ENCODE measurements at regions not wholly inside any gene's neighbourhood (a gene's known extent, or its start where the extent isn't known, plus 50 kb on each side); places are given as distances from the start of the nearest gene placed in this dataset.

- no peaks in the 10 kb centered on the region for H4K20me1 ChIP-seq (ENCODE audit: insufficient read depth)
- no peak overlapping the region for H3K9ac ChIP-seq
- H3K79me2 ChIP-seq (ENCODE audit: insufficient read depth), result no peaks in the 10 kb centered on the region
- H3K27me3 ChIP-seq (ENCODE audit: insufficient read depth), result no peaks in the 10 kb centered on the region
- no peaks in the 10 kb centered on the region for H3K36me3 ChIP-seq (replicated peaks in 1 of 2; ENCODE audit: control insufficient read depth in 1 of 2, insufficient read depth in 2 of 2, low read length in 1 of 2)
- no peaks in the 10 kb centered on the region for H3K9me3 ChIP-seq
- no peak overlapping the region for H2AFZ ChIP-seq (ENCODE audit: low read depth)
- CTCF ChIA-PET, result no interaction called here
- DNase-seq, result no peak
- H3K4me3 ChIP-seq (ENCODE audit: low read depth in 2 of 2, low read length in 1 of 2), result no peak overlapping the region
- H3K4me1 ChIP-seq (ENCODE audit: control insufficient read depth in 1 of 2, insufficient read depth in 2 of 2, low read depth in 1 of 2, low read length in 1 of 2), result no peaks in the 10 kb centered on the region
- no peaks in the 10 kb centered on the region for H3K9me2 ChIP-seq
- no peaks in the 10 kb centered on the region for H3F3A ChIP-seq (replicated peaks; ENCODE audit: insufficient read depth)
- POLR2A ChIA-PET, result no interaction called here
- no peak overlapping the region for H3K4me2 ChIP-seq
- TF ChIP-seq FOXJ3 (CRISPR knock-in tag; IDR thresholded peaks at IDR 0.05) (no peak), ELF1 (IDR thresholded peaks at IDR 0.05) (no peak), USF1 (IDR thresholded peaks at IDR 0.05; ENCODE audit: borderline replicate concordance, low read depth) (no peak), MAX (IDR thresholded peaks at IDR 0.05; ENCODE audit: low read depth) (no peak), TAF1 (IDR thresholded peaks at IDR 0.05; ENCODE audit: borderline replicate concordance, low read depth, low read length) (no peak), MXI1 (IDR thresholded peaks at IDR 0.05; ENCODE audit: low read depth, low read length) (no peak), TCF12 (IDR thresholded peaks at IDR 0.05) (no peak), RAD21 (IDR thresholded peaks at IDR 0.05; ENCODE audit: low read length) (no peak), JUND (IDR thresholded peaks at IDR 0.05) (no peak), RCOR1 (IDR thresholded peaks at IDR 0.05; ENCODE audit: low read length) (no peak), GABPA (IDR thresholded peaks at IDR 0.05; ENCODE audit: low read depth) (no peak), PBX3 (IDR thresholded peaks at IDR 0.05) (no peak)
- H3K27ac ChIP-seq (ENCODE audit: low read depth in 2 of 2, low read length in 1 of 2), result no peak overlapping the region
Observed at GRCh38 chr5:136492587-136492986, 127.2 kb upstream of the TRPC7 start.

GRCh38 chr5:136491806-136492205 lies 126.5 kb upstream of the TRPC7 start:
- no peaks in the 10 kb centered on the region for H3K36me3 ChIP-seq (replicated peaks in 1 of 2; ENCODE audit: control insufficient read depth in 1 of 2, insufficient read depth in 2 of 2, low read length in 1 of 2)
- no peak overlapping the region for H3K27ac ChIP-seq (ENCODE audit: low read depth in 2 of 2, low read length in 1 of 2)
- no peaks in the 10 kb centered on the region for H3K4me1 ChIP-seq (ENCODE audit: control insufficient read depth in 1 of 2, insufficient read depth in 2 of 2, low read depth in 1 of 2, low read length in 1 of 2)
- TF ChIP-seq FOXJ3 (CRISPR knock-in tag; IDR thresholded peaks at IDR 0.05) (no peak), JUND (IDR thresholded peaks at IDR 0.05) (no peak), POLR2AphosphoS5 (IDR thresholded peaks at IDR 0.05; ENCODE audit: low read depth, low read length) (no peak), RAD21 (IDR thresholded peaks at IDR 0.05; ENCODE audit: low read length) (no peak), SIN3A (IDR thresholded peaks at IDR 0.05; ENCODE audit: borderline replicate concordance, low read depth, low read length) (no peak), TCF12 (IDR thresholded peaks at IDR 0.05) (no peak), TEAD4 (IDR thresholded peaks at IDR 0.05; ENCODE audit: borderline replicate concordance, insufficient read depth) (no peak), CTCF (IDR thresholded peaks at IDR 0.05) (no peak), RCOR1 (IDR thresholded peaks at IDR 0.05; ENCODE audit: low read length) (no peak), USF2 (IDR thresholded peaks at IDR 0.05; ENCODE audit: borderline replicate concordance, low read depth, low read length) (no peak), YY1 (IDR thresholded peaks at IDR 0.05; ENCODE audit: low read depth) (no peak), USF1 (IDR thresholded peaks at IDR 0.05; ENCODE audit: borderline replicate concordance, low read depth) (no peak), EZH2phosphoT487 (IDR thresholded peaks at IDR 0.05; ENCODE audit: borderline replicate concordance, low read depth) (no peak), NFIC (IDR thresholded peaks at IDR 0.05; ENCODE audit: borderline replicate concordance) (no peak), SMC3 (IDR thresholded peaks at IDR 0.05; ENCODE audit: low read depth, low read length) (no peak)
- H2AFZ ChIP-seq (ENCODE audit: low read depth), result no peak overlapping the region
- no peaks in the 10 kb centered on the region for H3K79me2 ChIP-seq (ENCODE audit: insufficient read depth)
- DNase-seq, result no peak
- H4K20me1 ChIP-seq (ENCODE audit: insufficient read depth), result no peaks in the 10 kb centered on the region
- H3F3A ChIP-seq (replicated peaks; ENCODE audit: insufficient read depth), result no peaks in the 10 kb centered on the region
- POLR2A ChIA-PET, result no interaction called here
- H3K4me2 ChIP-seq, result no peak overlapping the region
- H3K9me2 ChIP-seq, result no peaks in the 10 kb centered on the region
- 55% methylated on average over 3 of the region's 3 CpGs for WGBS (ENCODE audit: low lambda C conversion rate)
- H3K9me3 ChIP-seq, result no peaks in the 10 kb centered on the region
- CTCF ChIA-PET, result no interaction called here
- no peak overlapping the region for H3K9ac ChIP-seq
- H3K27me3 ChIP-seq (ENCODE audit: insufficient read depth), result no peaks in the 10 kb centered on the region
- no peak overlapping the region for H3K4me3 ChIP-seq (ENCODE audit: low read depth in 2 of 2, low read length in 1 of 2)

Measured in SK-N-SH (cell line).